HepG2 (cell line): ENCODE measurements at regions not wholly inside any gene's neighbourhood (a gene's known extent, or its start where the extent isn't known, plus 50 kb on each side); places are given as distances from the start of the nearest gene placed in this dataset.

Experiments used
- ATAC-seq: fragments of 200-7000 bp; cut with Tn5 transposase; 3 replicates; pipeline ENCODE4 v1.9.1; 2020; ENCODE audit warnings: mild to moderate bottlenecking, moderate library complexity
- BruUV-seq: library from RNA; stranded (reverse); fragments of 400-500 nt; replicated peaks from 2 replicates; lab custom pipeline; 2021; lab: Mats Ljungman, UMichigan
- CTCF ChIA-PET: fragments of 300-600 bp; formaldehyde crosslinking; extraction: SDS; loops from one replicate; lab custom pipeline; 2021; ENCODE audit warnings: low total read pairs, inconsistent platforms, low intra/inter-chr PET ratio; lab: Yijun Ruan, JAX
- POLR2A ChIA-PET: fragments of 350-600 bp; sonication (Branson Sonifier 250); formaldehyde crosslinking; loops from one replicate; lab custom pipeline; 2020; ENCODE audit warnings: antibody characterized with exemption, inconsistent platforms; lab: Yijun Ruan, JAX
- DNase-seq: peaks from one replicate; pipeline ENCODE4 v3.0.0-alpha.2; 2015; ENCODE audit warnings: low spot score
- FAIRE-seq: peaks from 3 replicates; lab custom pipeline; 2011; peaks lifted over from hg19 to GRCh38; lab: Jason Lieb, UNC
- H2AFZ ChIP-seq: one replicate; pipeline ENCODE4 v1.6.1; 2011; ENCODE audit warnings: low read length, inconsistent platforms
- H3K27ac ChIP-seq: fragments of 300-600 bp; 3 replicates; pipeline ENCODE4 v1.8.0; 2011; ENCODE audit warnings: mixed run types, mild to moderate bottlenecking, mixed read lengths, low read length, inconsistent platforms; ENCODE audit not compliant: insufficient read depth; ENCODE audit errors: extremely low read length
- H3K27me3 ChIP-seq, 2 experiments: fragments of 200-600 bp in 1 of 2; 2 replicates in 1 of 2; 3 replicates in 1 of 2; pipeline versions ENCODE4 v1.6.0 to v1.8.0; 2011; ENCODE audit warnings: low read length in 2 of 2, mild to moderate bottlenecking in 2 of 2, moderate library complexity in 2 of 2, inconsistent platforms in 1 of 2; ENCODE audit not compliant: insufficient read depth in 2 of 2, control insufficient read depth in 1 of 2
- H3K36me3 ChIP-seq, 2 experiments: fragments of 200-600 bp in 1 of 2; replicated peaks in 1 of 2; 2 replicates in 1 of 2; 3 replicates in 1 of 2; pipeline versions ENCODE4 v1.5.1 to v1.8.0; 2011; ENCODE audit warnings: low read length in 2 of 2, inconsistent platforms in 1 of 2; ENCODE audit not compliant: insufficient read depth in 2 of 2, control insufficient read depth in 1 of 2
- H3K4me1 ChIP-seq: 2 replicates; pipeline ENCODE4 v1.5.1; 2012; ENCODE audit warnings: low read length, inconsistent platforms; ENCODE audit not compliant: insufficient read depth
- H3K4me2 ChIP-seq: 2 replicates; pipeline ENCODE4 v1.6.0; 2011; ENCODE audit warnings: low read depth, low read length, inconsistent platforms
- H3K4me3 ChIP-seq, 3 experiments: fragments of 200-600 bp in 1 of 3; sonication (generic), shearing (Covaris generic) in 1 of 3; replicated peaks in 1 of 3; 2 replicates each; pipeline ENCODE4 v1.5.1; 2011 to 2016; ENCODE audit warnings: low read length in 3 of 3, inconsistent platforms in 2 of 3, low read depth in 2 of 3, mild to moderate bottlenecking in 2 of 3, control low read depth in 1 of 3, mixed read lengths in 1 of 3; ENCODE audit not compliant: insufficient read depth in 1 of 3
- H3K79me2 ChIP-seq: one replicate; pipeline ENCODE4 v1.6.1; 2011; ENCODE audit warnings: low read length, inconsistent platforms; ENCODE audit not compliant: insufficient read depth
- H3K9ac ChIP-seq: 2 replicates; pipeline ENCODE4 v1.6.0; 2011; ENCODE audit warnings: mild to moderate bottlenecking, low read depth, low read length, inconsistent platforms; ENCODE audit not compliant: insufficient read depth
- H3K9me3 ChIP-seq: 2 replicates; pipeline ENCODE4 v1.5.1; 2012; ENCODE audit warnings: mild to moderate bottlenecking, low read length
- H4K20me1 ChIP-seq: 2 replicates; pipeline ENCODE4 v1.6.0; 2011; ENCODE audit warnings: inconsistent platforms, mild to moderate bottlenecking, low read length, moderate library complexity; ENCODE audit not compliant: insufficient read depth
- ZNF562 ChIP-seq: sonication (generic); formaldehyde crosslinking; IDR thresholded peaks from 2 replicates; pipeline ENCODE4 v1.8.0; 2022; ENCODE audit warnings: missing genetic modification reagents, borderline replicate concordance
- ZNF790 ChIP-seq: sonication (generic); formaldehyde crosslinking; IDR thresholded peaks from 2 replicates; pipeline ENCODE4 v1.8.0; 2022; ENCODE audit warnings: missing genetic modification reagents, mild to moderate bottlenecking, borderline replicate concordance
- ZNF816 ChIP-seq: sonication (generic); formaldehyde crosslinking; IDR thresholded peaks from 2 replicates; pipeline ENCODE4 v1.8.0; 2022; ENCODE audit warnings: missing genetic modification reagents, mild to moderate bottlenecking, borderline replicate concordance
- WGBS: methylation state at CpG from one replicate; pipeline ENCODE4 v1.1.6; 2017; ENCODE audit warnings: low lambda C conversion rate; 5-methylcytosine and 5-hydroxymethylcytosine counted together
- in situ Hi-C: cut with HindIII; loops from 2 replicates; pipeline ENCODE4 v1.10.0; 2017; ENCODE audit warnings: low pct_unique_long_range_greater_than_20kb; ENCODE audit not compliant: extremely low pct_ligation_motif_present
- intact Hi-C: fragments of 100-400 bp; cut with micrococcal nuclease; formaldehyde crosslinking; loops from one replicate; pipeline ENCODE4 v1.10.0; 2022; ENCODE audit not compliant: unreplicated experiment
- TF ChIP-seq, protein P1 (sequence below): sonication (generic); formaldehyde crosslinking; IDR thresholded peaks from 2 replicates; pipeline ENCODE4 v1.8.1; 2023; ENCODE audit warnings: mild to moderate bottlenecking, moderate library complexity, missing genetic modification reagents
- TF ChIP-seq, protein P2 (sequence below): sonication (generic); formaldehyde crosslinking; IDR thresholded peaks from 2 replicates; pipeline ENCODE4 v1.4.0; 2020; ENCODE audit warnings: mild to moderate bottlenecking, missing genetic modification reagents
- TF ChIP-seq, protein P3 (sequence below): sonication (generic); formaldehyde crosslinking; IDR thresholded peaks from 2 replicates; pipeline ENCODE4 v1.4.0; 2020; ENCODE audit warnings: missing genetic modification reagents
- TF ChIP-seq, protein P4 (sequence below): sonication (generic); formaldehyde crosslinking; conservative IDR thresholded peaks from 2 replicates; pipeline ENCODE4 v1.4.0; 2020; ENCODE audit warnings: missing genetic modification reagents
- TF ChIP-seq, protein P5 (sequence below): sonication (generic); formaldehyde crosslinking; IDR thresholded peaks from 2 replicates; pipeline ENCODE4 v1.4.0; 2020; ENCODE audit warnings: low read depth, mild to moderate bottlenecking, missing genetic modification reagents

DNA sequence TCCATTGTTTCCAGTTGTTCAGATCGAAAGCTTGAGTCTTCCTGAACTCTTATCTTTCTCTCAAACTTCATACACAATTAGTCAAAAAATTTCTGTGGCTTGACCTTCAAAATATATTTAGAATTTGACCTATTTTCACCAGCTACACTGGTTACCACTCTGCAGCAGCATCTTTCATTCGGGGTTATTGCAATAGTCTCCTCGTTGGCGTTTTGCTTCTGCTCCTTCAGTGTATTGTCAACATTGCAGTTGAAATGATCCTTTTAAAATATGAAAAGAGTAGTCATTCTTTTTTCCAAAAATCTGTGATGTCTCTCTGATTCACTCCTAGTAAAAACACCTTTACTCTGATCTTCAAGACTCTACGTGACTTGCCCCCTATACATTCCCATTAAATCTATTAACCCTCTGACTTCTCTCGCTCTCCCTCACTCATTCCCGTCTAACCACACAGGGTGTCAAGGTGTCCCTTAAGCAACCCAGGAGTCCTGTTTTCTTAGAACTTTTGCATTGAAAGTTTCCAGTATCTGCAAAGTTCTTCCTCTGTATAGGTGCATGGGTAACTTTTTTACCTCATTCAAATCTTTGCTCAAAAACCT lies 480.2 kb upstream of the B3GALT2 start:
- H3K79me2 ChIP-seq = no peaks in the 10 kb centered on the region
- DNase-seq (no peak), FAIRE-seq (no peak), ATAC-seq (no peak)
- intact Hi-C loops (no loop called here), in situ Hi-C loops (no loop called here)
- no peak overlapping the region for H3K9ac ChIP-seq
- WGBS = 6% methylated on average over 7 of the region's 7 CpGs
- no peak overlapping the region for H3K27ac ChIP-seq
- no peaks in the 10 kb centered on the region for H3K4me1 ChIP-seq
- POLR2A ChIA-PET = no interaction called here
- H3K4me2 ChIP-seq = no peak overlapping the region
- CTCF ChIA-PET = no interaction called here
- H3K4me3 ChIP-seq = no peak overlapping the region
- H3K36me3 ChIP-seq = no peaks in the 10 kb centered on the region
- H3K9me3 ChIP-seq = no peaks in the 10 kb centered on the region
- no peaks in the 10 kb centered on the region for H4K20me1 ChIP-seq
- no TSS peak for BruUV-seq
- no peak overlapping the region for H2AFZ ChIP-seq
- H3K27me3 ChIP-seq = no peaks in the 10 kb centered on the region
- TF ChIP-seq, protein P1, sequence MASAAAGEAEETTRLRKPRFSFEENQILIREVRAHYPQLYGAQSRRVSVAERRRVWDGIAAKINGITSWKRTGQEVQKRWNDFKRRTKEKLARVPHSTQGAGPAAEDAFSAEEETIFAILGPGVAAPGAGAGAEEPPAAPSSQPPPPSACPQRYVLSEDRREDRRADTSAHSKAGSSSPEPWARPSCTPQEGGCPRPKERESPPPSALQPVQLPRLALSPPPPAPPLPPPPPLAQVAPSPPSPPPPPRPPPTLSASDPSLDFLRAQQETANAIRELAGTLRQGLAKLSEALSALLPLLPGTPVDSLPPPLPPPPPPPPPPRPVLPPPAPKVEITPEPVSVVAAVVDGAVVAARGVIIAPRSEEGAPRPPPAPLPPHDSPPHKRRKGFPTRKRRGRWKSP (CRISPR knock-in tag) = no peak
- TF ChIP-seq, protein P2, sequence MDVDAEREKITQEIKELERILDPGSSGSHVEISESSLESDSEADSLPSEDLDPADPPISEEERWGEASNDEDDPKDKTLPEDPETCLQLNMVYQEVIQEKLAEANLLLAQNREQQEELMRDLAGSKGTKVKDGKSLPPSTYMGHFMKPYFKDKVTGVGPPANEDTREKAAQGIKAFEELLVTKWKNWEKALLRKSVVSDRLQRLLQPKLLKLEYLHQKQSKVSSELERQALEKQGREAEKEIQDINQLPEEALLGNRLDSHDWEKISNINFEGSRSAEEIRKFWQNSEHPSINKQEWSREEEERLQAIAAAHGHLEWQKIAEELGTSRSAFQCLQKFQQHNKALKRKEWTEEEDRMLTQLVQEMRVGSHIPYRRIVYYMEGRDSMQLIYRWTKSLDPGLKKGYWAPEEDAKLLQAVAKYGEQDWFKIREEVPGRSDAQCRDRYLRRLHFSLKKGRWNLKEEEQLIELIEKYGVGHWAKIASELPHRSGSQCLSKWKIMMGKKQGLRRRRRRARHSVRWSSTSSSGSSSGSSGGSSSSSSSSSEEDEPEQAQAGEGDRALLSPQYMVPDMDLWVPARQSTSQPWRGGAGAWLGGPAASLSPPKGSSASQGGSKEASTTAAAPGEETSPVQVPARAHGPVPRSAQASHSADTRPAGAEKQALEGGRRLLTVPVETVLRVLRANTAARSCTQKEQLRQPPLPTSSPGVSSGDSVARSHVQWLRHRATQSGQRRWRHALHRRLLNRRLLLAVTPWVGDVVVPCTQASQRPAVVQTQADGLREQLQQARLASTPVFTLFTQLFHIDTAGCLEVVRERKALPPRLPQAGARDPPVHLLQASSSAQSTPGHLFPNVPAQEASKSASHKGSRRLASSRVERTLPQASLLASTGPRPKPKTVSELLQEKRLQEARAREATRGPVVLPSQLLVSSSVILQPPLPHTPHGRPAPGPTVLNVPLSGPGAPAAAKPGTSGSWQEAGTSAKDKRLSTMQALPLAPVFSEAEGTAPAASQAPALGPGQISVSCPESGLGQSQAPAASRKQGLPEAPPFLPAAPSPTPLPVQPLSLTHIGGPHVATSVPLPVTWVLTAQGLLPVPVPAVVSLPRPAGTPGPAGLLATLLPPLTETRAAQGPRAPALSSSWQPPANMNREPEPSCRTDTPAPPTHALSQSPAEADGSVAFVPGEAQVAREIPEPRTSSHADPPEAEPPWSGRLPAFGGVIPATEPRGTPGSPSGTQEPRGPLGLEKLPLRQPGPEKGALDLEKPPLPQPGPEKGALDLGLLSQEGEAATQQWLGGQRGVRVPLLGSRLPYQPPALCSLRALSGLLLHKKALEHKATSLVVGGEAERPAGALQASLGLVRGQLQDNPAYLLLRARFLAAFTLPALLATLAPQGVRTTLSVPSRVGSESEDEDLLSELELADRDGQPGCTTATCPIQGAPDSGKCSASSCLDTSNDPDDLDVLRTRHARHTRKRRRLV = no peak
- TF ChIP-seq, protein P3, sequence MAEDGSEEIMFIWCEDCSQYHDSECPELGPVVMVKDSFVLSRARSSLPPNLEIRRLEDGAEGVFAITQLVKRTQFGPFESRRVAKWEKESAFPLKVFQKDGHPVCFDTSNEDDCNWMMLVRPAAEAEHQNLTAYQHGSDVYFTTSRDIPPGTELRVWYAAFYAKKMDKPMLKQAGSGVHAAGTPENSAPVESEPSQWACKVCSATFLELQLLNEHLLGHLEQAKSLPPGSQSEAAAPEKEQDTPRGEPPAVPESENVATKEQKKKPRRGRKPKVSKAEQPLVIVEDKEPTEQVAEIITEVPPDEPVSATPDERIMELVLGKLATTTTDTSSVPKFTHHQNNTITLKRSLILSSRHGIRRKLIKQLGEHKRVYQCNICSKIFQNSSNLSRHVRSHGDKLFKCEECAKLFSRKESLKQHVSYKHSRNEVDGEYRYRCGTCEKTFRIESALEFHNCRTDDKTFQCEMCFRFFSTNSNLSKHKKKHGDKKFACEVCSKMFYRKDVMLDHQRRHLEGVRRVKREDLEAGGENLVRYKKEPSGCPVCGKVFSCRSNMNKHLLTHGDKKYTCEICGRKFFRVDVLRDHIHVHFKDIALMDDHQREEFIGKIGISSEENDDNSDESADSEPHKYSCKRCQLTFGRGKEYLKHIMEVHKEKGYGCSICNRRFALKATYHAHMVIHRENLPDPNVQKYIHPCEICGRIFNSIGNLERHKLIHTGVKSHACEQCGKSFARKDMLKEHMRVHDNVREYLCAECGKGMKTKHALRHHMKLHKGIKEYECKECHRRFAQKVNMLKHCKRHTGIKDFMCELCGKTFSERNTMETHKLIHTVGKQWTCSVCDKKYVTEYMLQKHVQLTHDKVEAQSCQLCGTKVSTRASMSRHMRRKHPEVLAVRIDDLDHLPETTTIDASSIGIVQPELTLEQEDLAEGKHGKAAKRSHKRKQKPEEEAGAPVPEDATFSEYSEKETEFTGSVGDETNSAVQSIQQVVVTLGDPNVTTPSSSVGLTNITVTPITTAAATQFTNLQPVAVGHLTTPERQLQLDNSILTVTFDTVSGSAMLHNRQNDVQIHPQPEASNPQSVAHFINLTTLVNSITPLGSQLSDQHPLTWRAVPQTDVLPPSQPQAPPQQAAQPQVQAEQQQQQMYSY (CRISPR knock-in tag) = no peak
- TF ChIP-seq ZNF816 (no peak), ZNF562 (CRISPR knock-in tag) (no peak), ZNF790 (CRISPR knock-in tag) (no peak)
- TF ChIP-seq, protein P4, sequence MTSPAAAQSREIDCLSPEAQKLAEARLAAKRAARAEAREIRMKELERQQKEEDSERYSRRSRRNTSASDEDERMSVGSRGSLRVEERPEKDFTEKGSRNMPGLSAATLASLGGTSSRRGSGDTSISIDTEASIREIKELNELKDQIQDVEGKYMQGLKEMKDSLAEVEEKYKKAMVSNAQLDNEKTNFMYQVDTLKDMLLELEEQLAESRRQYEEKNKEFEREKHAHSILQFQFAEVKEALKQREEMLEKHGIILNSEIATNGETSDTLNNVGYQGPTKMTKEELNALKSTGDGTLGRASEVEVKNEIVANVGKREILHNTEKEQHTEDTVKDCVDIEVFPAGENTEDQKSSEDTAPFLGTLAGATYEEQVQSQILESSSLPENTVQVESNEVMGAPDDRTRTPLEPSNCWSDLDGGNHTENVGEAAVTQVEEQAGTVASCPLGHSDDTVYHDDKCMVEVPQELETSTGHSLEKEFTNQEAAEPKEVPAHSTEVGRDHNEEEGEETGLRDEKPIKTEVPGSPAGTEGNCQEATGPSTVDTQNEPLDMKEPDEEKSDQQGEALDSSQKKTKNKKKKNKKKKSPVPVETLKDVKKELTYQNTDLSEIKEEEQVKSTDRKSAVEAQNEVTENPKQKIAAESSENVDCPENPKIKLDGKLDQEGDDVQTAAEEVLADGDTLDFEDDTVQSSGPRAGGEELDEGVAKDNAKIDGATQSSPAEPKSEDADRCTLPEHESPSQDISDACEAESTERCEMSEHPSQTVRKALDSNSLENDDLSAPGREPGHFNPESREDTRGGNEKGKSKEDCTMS = no peak
- TF ChIP-seq, protein P5, sequence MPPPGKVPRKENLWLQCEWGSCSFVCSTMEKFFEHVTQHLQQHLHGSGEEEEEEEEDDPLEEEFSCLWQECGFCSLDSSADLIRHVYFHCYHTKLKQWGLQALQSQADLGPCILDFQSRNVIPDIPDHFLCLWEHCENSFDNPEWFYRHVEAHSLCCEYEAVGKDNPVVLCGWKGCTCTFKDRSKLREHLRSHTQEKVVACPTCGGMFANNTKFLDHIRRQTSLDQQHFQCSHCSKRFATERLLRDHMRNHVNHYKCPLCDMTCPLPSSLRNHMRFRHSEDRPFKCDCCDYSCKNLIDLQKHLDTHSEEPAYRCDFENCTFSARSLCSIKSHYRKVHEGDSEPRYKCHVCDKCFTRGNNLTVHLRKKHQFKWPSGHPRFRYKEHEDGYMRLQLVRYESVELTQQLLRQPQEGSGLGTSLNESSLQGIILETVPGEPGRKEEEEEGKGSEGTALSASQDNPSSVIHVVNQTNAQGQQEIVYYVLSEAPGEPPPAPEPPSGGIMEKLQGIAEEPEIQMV = no peak
